ENCODE measurements at regions not wholly inside any gene's neighbourhood (a gene's known extent, or its start where the extent isn't known, plus 50 kb on each side); places are given as distances from the start of the nearest gene placed in this dataset.

GRCh38 chr7:13603016-13603415 is 386.4 kb downstream of the ETV1 start:
- no peak for DNase-seq (ENCODE audit: extremely low spot score)
- no peak for TF ChIP-seq BHLHE40 (IDR thresholded peaks at IDR 0.05; ENCODE audit: borderline replicate concordance)
- TF ChIP-seq PKNOX1 (IDR thresholded peaks at IDR 0.05): no peak
- TF ChIP-seq ARNT (IDR thresholded peaks at IDR 0.05): no peak
- no peak for TF ChIP-seq NFRKB (IDR thresholded peaks at IDR 0.05)
- no peak for TF ChIP-seq SUZ12 (IDR thresholded peaks at IDR 0.05)
- TF ChIP-seq CTBP1 (IDR thresholded peaks at IDR 0.05; ENCODE audit: borderline replicate concordance): no peak
- no peak for TF ChIP-seq TARDBP (IDR thresholded peaks at IDR 0.05)
- ChIA-PET POLR2A (no interaction called here), CTCF (no interaction called here)

- ChIA-PET POLR2A (no interaction called here), CTCF (no interaction called here)
These were observed 385.8 kb downstream of the ETV1 start for GRCh38 chr7:13603661-13604060.

GRCh38 chr7:13604178-13604577 is 385.3 kb downstream of the ETV1 start:
- POLR2A ChIA-PET: no interaction called here
- CTCF ChIA-PET: no interaction called here
- no peak for TF ChIP-seq ARNT (IDR thresholded peaks at IDR 0.05)
- no peak for TF ChIP-seq ZNF384 (IDR thresholded peaks at IDR 0.05)
- no peak for TF ChIP-seq CTBP1 (IDR thresholded peaks at IDR 0.05; ENCODE audit: borderline replicate concordance)
- no peak for TF ChIP-seq FOXA1 (IDR thresholded peaks at IDR 0.05)
- TF ChIP-seq PKNOX1 (IDR thresholded peaks at IDR 0.05): no peak
- TF ChIP-seq LEF1 (IDR thresholded peaks at IDR 0.05; ENCODE audit: borderline replicate concordance): no peak
- TF ChIP-seq L3MBTL2 (conservative IDR thresholded peaks at IDR 0.05): no peak
- TF ChIP-seq NFRKB (IDR thresholded peaks at IDR 0.05): no peak
- TF ChIP-seq ELF4 (IDR thresholded peaks at IDR 0.05): no peak
- no peak for TF ChIP-seq SP1 (IDR thresholded peaks at IDR 0.05)
- no peak for TF ChIP-seq SUZ12 (IDR thresholded peaks at IDR 0.05)
- TF ChIP-seq HDGF (IDR thresholded peaks at IDR 0.05; ENCODE audit: borderline replicate concordance): no peak
- TF ChIP-seq BHLHE40 (IDR thresholded peaks at IDR 0.05; ENCODE audit: borderline replicate concordance): no peak
- no peak for TF ChIP-seq TARDBP (IDR thresholded peaks at IDR 0.05)
- no peak for TF ChIP-seq FOXK2 (IDR thresholded peaks at IDR 0.05)
- no peak for TF ChIP-seq FOXM1 (IDR thresholded peaks at IDR 0.05; ENCODE audit: borderline replicate concordance)
- no peak for DNase-seq (ENCODE audit: extremely low spot score)

More at GRCh38 chr7:13603661-13604060, 385.8 kb downstream of the ETV1 start:
- DNase-seq (ENCODE audit: extremely low spot score): no peak
- TF ChIP-seq PKNOX1 (IDR thresholded peaks at IDR 0.05) (no peak), FOXK2 (IDR thresholded peaks at IDR 0.05) (no peak), HDGF (IDR thresholded peaks at IDR 0.05; ENCODE audit: borderline replicate concordance) (no peak), ARNT (IDR thresholded peaks at IDR 0.05) (no peak), FOXA1 (IDR thresholded peaks at IDR 0.05) (no peak), NFRKB (IDR thresholded peaks at IDR 0.05) (no peak), SP1 (IDR thresholded peaks at IDR 0.05) (no peak), ELF4 (IDR thresholded peaks at IDR 0.05) (no peak)

- DNase-seq (ENCODE audit: extremely low spot score): no peak
- ChIA-PET CTCF (no interaction called here), POLR2A (no interaction called here)
- TF ChIP-seq SP1 (IDR thresholded peaks at IDR 0.05) (no peak), FOXM1 (IDR thresholded peaks at IDR 0.05; ENCODE audit: borderline replicate concordance) (no peak), CTBP1 (IDR thresholded peaks at IDR 0.05; ENCODE audit: borderline replicate concordance) (no peak), FOXA1 (IDR thresholded peaks at IDR 0.05) (no peak), SUZ12 (IDR thresholded peaks at IDR 0.05) (no peak), BHLHE40 (IDR thresholded peaks at IDR 0.05; ENCODE audit: borderline replicate concordance) (no peak), LEF1 (IDR thresholded peaks at IDR 0.05; ENCODE audit: borderline replicate concordance) (no peak), FOXK2 (IDR thresholded peaks at IDR 0.05) (no peak), ZNF384 (IDR thresholded peaks at IDR 0.05) (no peak), HDGF (IDR thresholded peaks at IDR 0.05; ENCODE audit: borderline replicate concordance) (no peak)
These were observed 379.1 kb downstream of the ETV1 start for GRCh38 chr7:13610372-13610771.

- DNase-seq (ENCODE audit: extremely low spot score): no peak
- CTCF ChIA-PET: no interaction called here
- TF ChIP-seq ZNF384 (IDR thresholded peaks at IDR 0.05) (no peak), L3MBTL2 (conservative IDR thresholded peaks at IDR 0.05) (no peak), BHLHE40 (IDR thresholded peaks at IDR 0.05; ENCODE audit: borderline replicate concordance) (no peak), TARDBP (IDR thresholded peaks at IDR 0.05) (no peak), SUZ12 (IDR thresholded peaks at IDR 0.05) (no peak), FOXM1 (IDR thresholded peaks at IDR 0.05; ENCODE audit: borderline replicate concordance) (no peak), CTBP1 (IDR thresholded peaks at IDR 0.05; ENCODE audit: borderline replicate concordance) (no peak), FOXA1 (IDR thresholded peaks at IDR 0.05) (no peak), LEF1 (IDR thresholded peaks at IDR 0.05; ENCODE audit: borderline replicate concordance) (no peak), HDGF (IDR thresholded peaks at IDR 0.05; ENCODE audit: borderline replicate concordance) (no peak), ARNT (IDR thresholded peaks at IDR 0.05) (no peak), ELF4 (IDR thresholded peaks at IDR 0.05) (no peak)
- POLR2A ChIA-PET: no interaction called here
These were observed 373.8 kb downstream of the ETV1 start for GRCh38 chr7:13615679-13616078.

GRCh38 chr7:13627455-13627854 is 362.0 kb downstream of the ETV1 start:
- ChIA-PET POLR2A (no interaction called here), CTCF (no interaction called here)
- DNase-seq (ENCODE audit: extremely low spot score): no peak
- TF ChIP-seq ARNT (IDR thresholded peaks at IDR 0.05) (no peak), PKNOX1 (IDR thresholded peaks at IDR 0.05) (no peak), FOXA1 (IDR thresholded peaks at IDR 0.05) (no peak)

Measured in HEK293T (cell line).